HG02884 (cell line): ENCODE measurements at regions not wholly inside any gene's neighbourhood (a gene's known extent, or its start where the extent isn't known, plus 50 kb on each side); places are given as distances from the start of the nearest gene placed in this dataset.

Experiments
- ATAC-seq: cut with Tn5 transposase; IDR thresholded peaks from one replicate; pipeline ENCODE4 v1.9.1; 2021; ENCODE audit warnings: mild to moderate bottlenecking, moderate library complexity; ENCODE audit not compliant: unreplicated experiment

DNA sequence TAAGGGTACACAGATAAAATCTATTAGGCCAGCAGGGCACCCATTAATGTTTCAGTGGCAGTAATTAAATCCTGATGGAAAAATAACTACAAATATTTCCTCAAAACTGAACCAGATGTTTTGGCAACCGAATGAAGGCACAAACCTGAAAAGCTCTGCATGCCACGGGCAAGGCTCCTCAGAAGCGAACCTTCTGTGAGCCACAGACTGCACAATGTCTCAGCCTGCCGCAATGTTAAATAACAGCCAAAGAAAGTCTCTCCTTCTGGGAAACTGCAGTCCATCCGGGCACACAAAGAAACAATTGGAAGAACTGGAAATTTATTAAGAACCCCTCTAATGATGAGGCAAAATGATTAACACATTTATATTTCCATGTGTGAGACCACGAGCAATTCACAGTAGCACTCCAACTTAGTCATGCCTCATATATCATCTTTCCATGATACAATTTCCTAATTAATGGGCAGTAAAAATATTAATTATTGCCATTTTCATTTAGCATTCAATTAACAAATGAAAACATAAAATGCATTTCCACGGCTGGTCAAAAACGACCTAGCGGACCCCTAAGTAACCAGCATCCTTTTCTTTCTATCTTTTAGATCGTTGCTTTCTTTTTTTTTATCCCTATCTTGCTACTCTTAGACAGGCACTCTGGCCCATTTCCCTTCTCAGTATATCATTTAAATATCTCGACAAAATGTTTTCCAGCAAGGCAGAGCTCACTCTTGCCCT is 237.5 kb downstream of the EPHA4 start:
- ATAC-seq: no peak

DNA sequence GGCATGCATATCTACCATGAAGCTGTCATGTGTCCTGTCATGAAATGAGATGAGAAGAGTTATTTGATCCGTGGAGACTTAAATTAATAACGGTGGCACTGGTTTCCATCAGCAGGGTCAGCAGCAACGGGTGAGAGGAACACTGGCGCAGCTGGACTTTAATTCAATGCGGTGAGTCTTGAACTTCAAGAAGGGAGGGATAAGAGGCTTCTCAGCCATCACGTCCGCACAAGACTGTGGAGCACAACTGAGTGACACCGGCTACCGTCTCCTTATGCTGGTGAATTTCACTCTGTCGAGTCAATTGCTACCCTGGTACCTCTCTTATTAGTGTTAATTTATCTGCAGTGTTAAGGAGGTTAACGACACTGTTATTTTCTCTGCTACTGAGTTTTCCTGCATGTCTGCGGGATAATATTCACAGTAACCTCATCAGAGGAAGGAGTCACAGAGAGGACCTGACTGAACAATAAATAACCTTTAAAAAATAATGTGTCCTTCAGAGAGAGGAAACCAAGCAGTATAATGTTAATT is 236.8 kb downstream of the EPHA4 start:
- ATAC-seq: no peak

- no peak for ATAC-seq
Measured at GRCh38 chr2:221336967-221337366, 235.1 kb downstream of the EPHA4 start.

GRCh38 chr2:221337957-221338685 is 234.0 kb downstream of the EPHA4 start:
- ATAC-seq: peak; percentile 58

DNA sequence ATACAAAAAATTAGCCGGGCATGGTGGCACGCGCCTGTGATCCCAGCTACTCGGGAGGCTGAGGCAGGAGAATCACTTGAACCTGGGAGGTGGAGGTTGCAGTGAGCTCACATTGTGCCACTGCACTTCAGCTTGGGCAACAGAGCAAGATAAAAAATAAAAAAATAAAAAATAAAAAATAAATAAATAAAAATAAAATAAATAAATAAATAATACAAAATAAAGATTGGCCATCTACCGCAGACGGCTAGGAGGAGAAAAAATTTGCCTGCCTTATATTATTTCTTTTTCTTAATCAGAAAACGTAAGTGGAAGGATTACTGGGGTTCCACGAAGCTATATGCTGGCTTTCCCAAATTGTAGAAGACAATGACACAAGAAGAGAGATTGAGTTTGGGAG is 229.7 kb downstream of the EPHA4 start:
- ATAC-seq: no peak

GRCh38 chr2:221343524-221343923 is 228.6 kb downstream of the EPHA4 start:
- peak; percentile 62 for ATAC-seq

GRCh38 chr2:221345516-221345915 is 226.6 kb downstream of the EPHA4 start:
- ATAC-seq: no peak

GRCh38 chr2:221346411-221346810 is 225.7 kb downstream of the EPHA4 start:
- no peak for ATAC-seq

GRCh38 chr2:221347471-221347870 is 224.6 kb downstream of the EPHA4 start:
- ATAC-seq: no peak

DNA sequence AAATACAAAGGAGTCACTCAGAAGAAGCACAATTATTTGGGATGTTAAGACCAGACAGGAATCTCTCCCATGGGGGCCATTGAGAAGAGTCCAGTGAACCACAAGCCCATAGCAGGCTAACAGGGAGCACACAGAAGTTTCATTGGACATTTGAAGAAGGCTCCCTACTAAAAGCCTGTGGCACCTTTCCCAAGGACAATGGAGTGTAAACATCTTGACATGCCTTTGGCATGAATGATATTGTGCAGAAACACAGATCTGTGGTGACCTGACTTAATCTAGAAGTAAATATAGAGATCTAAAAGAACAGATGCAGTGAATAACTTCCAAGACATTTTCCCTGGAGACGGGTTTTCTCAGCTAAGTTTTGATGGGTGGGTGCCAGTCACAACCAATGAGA is 221.5 kb downstream of the EPHA4 start:
- no peak for ATAC-seq

- ATAC-seq: no peak
Measured at GRCh38 chr2:221353201-221353600, 218.9 kb downstream of the EPHA4 start.

GRCh38 chr2:221360312-221360711 is 211.8 kb downstream of the EPHA4 start:
- ATAC-seq: no peak

GRCh38 chr2:221360742-221361141 is 211.4 kb downstream of the EPHA4 start:
- ATAC-seq: no peak

DNA sequence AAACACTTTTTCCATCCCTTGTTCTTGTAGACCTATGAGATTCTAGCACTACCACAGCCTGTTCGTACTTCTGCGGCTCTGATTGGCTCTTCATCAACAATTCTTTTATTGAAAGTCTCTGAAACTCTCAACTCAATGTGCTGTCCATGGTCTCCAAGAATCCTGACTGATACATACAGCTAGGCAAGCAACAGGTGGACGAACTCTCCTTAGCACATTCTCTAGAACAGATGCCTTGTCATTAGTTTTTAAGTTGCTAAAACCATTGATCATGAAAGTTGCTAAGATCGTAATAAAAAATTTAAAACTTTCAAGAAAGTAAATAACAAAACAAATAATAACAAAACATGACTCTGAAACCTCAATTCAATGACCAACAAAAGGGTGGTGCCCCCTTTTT is 210.5 kb downstream of the EPHA4 start:
- no peak for ATAC-seq

DNA sequence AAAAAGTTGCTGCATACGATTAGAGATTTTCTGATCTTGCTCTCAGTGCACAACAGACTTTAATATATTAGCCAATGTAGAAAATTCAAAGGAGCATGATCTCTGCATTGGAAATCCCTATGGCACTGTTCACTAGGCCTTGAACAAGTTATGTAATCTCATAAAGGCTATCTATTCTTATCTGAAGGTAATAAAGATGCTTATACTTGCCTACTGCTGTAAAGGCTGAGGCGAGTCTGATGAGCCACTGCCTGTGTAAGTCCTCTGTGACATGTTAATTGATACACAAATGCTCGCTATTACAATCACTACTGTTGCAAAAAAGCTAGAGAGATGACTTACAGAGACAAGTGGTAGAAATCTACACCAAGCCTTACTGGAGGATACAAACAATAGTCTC is 207.4 kb downstream of the EPHA4 start:
- no peak for ATAC-seq
